Caco-2 (cell line): ENCODE measurements at regions not wholly inside any gene's neighbourhood (a gene's known extent, or its start where the extent isn't known, plus 50 kb on each side); places are given as distances from the start of the nearest gene placed in this dataset.

ENCODE experiments used
- BruUV-seq: library from RNA; stranded (reverse); fragments of 400-500 nt; replicated peaks from 2 replicates; lab custom pipeline; 2021; lab: Mats Ljungman, UMichigan
- CTCF ChIA-PET: fragments of 300-600 bp; sonication (Branson Sonifier 250); formaldehyde crosslinking; loops from one replicate; lab custom pipeline; 2022; ENCODE audit warnings: antibody characterized with exemption; lab: Charles Lee
- POLR2A ChIA-PET: fragments of 300-600 bp; sonication (Branson Sonifier 250); formaldehyde crosslinking; loops from one replicate; lab custom pipeline; 2022; ENCODE audit warnings: antibody characterized with exemption; lab: Charles Lee
- DNase-seq, 2 experiments: peaks; one replicate each; pipeline versions ENCODE4 v3.0.0 to v3.0.0-alpha.2; 2020 to 2022
- H3K27me3 ChIP-seq: replicated peaks from 2 replicates; pipeline ENCODE4 v1.6.0; 2011; ENCODE audit warnings: low read length; ENCODE audit not compliant: control insufficient read depth, insufficient read depth
- H3K36me3 ChIP-seq: 2 replicates; pipeline ENCODE4 v1.5.1; 2011; ENCODE audit warnings: low read length; ENCODE audit not compliant: control insufficient read depth, insufficient read depth
- H3K4me1 ChIP-seq: fragments of 250-450 bp; sonication (Bioruptor Pico); 2 replicates; pipeline ENCODE4 v1.5.1; 2020; ENCODE audit warnings: mild to moderate bottlenecking
- H3K4me3 ChIP-seq: 2 replicates; pipeline ENCODE4 v1.5.1; 2011; ENCODE audit warnings: low read depth, mild to moderate bottlenecking, control low read depth, low read length
- H3K9me3 ChIP-seq: fragments of 250-450 bp; sonication (Bioruptor Pico); 2 replicates; pipeline ENCODE4 v1.5.1; 2020; ENCODE audit warnings: mild to moderate bottlenecking, moderate library complexity
- H3K27ac Mint-ChIP-seq: one replicate; pipeline ENCODE4 v1.8.0; 2022; ENCODE audit warnings: mixed read lengths; ENCODE audit not compliant: unreplicated experiment
- H3K27me3 Mint-ChIP-seq: one replicate; pipeline ENCODE4 v1.8.0; 2022; ENCODE audit warnings: mixed read lengths; ENCODE audit not compliant: insufficient read depth, unreplicated experiment
- H3K36me3 Mint-ChIP-seq: one replicate; pipeline ENCODE4 v1.8.0; 2022; ENCODE audit warnings: mild to moderate bottlenecking, mixed read lengths; ENCODE audit not compliant: insufficient read depth, unreplicated experiment
- H3K4me1 Mint-ChIP-seq: one replicate; pipeline ENCODE4 v1.8.0; 2022; ENCODE audit warnings: low read depth, mixed read lengths; ENCODE audit not compliant: unreplicated experiment
- H3K4me3 Mint-ChIP-seq: one replicate; pipeline ENCODE4 v1.8.0; 2022; ENCODE audit warnings: mild to moderate bottlenecking, moderate library complexity, mixed read lengths; ENCODE audit not compliant: unreplicated experiment
- H3K9me3 Mint-ChIP-seq: one replicate; pipeline ENCODE4 v1.8.0; 2022; ENCODE audit warnings: mixed read lengths; ENCODE audit not compliant: unreplicated experiment
- intact Hi-C: fragments of 100-400 bp; cut with micrococcal nuclease; formaldehyde crosslinking; loops from one replicate; pipeline ENCODE4 v1.10.0; 2022; ENCODE audit not compliant: unreplicated experiment
- TF ChIP-seq, protein P1 (sequence below), 2 experiments: fragments of 200-600 bp in 1 of 2; IDR thresholded peaks; 1 replicate in 1 of 2; 2 replicates in 1 of 2; pipeline versions ENCODE4 v1.5.1 to v1.8.0; 2011 to 2022; ENCODE audit warnings: antibody characterized with exemption in 1 of 2, control low read depth in 1 of 2, inconsistent platforms in 1 of 2, low read depth in 1 of 2, low read length in 1 of 2, mild to moderate bottlenecking in 1 of 2, moderate library complexity in 1 of 2; ENCODE audit not compliant: insufficient read depth in 1 of 2, severe bottlenecking in 1 of 2, unreplicated experiment in 1 of 2

DNA sequence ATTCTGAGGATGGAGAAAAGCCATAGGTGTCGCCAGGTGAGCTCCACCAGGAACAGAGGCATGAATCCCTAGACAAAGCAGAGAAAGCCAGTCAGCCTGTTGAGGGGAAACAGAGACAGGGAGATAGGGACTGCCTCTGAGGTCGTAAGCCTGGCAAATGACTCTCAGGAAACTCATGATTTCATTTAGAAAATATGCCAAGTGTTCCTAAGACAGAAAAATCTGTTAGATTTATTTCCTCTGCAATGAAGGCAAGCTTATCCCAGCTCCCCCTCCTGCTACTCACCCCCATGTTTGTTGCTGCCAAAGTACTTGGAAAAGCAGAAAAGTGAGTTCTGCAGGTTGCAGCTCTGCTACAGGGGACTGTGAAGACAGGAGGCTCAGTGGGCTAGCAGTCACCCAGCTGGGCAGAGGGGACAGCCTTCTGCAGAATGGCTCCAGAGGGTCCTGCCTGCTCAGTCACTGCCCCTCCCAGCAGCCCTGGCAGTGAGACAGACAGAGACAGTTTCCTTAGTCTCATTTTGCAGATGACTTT, 184.3 kb downstream of the ADRA2A start:
- DNase-seq, result no peak
- Mint-ChIP-seq H3K4me3 (no peak overlapping the region), H3K27me3 (peaks cover 9% of the 10 kb centered on the region), H3K4me1 (no peaks in the 10 kb centered on the region), H3K27ac (no peak overlapping the region), H3K36me3 (no peaks in the 10 kb centered on the region), H3K9me3 (no peaks in the 10 kb centered on the region)
- ChIA-PET CTCF (no interaction called here), POLR2A (no interaction called here)
- H3K4me1 ChIP-seq, result no peaks in the 10 kb centered on the region
- H3K9me3 ChIP-seq, result no peaks in the 10 kb centered on the region
- BruUV-seq, result no TSS peak
- no peak overlapping the region for H3K4me3 ChIP-seq
- no peaks in the 10 kb centered on the region for H3K36me3 ChIP-seq
- intact Hi-C loops, result no loop called here
- TF ChIP-seq, protein P1, sequence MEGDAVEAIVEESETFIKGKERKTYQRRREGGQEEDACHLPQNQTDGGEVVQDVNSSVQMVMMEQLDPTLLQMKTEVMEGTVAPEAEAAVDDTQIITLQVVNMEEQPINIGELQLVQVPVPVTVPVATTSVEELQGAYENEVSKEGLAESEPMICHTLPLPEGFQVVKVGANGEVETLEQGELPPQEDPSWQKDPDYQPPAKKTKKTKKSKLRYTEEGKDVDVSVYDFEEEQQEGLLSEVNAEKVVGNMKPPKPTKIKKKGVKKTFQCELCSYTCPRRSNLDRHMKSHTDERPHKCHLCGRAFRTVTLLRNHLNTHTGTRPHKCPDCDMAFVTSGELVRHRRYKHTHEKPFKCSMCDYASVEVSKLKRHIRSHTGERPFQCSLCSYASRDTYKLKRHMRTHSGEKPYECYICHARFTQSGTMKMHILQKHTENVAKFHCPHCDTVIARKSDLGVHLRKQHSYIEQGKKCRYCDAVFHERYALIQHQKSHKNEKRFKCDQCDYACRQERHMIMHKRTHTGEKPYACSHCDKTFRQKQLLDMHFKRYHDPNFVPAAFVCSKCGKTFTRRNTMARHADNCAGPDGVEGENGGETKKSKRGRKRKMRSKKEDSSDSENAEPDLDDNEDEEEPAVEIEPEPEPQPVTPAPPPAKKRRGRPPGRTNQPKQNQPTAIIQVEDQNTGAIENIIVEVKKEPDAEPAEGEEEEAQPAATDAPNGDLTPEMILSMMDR (IDR thresholded peaks at IDR 0.05; ENCODE audit: insufficient read depth in 1 of 2, low read depth in 1 of 2, low read length in 1 of 2, severe bottlenecking in 1 of 2, unreplicated experiment in 1 of 2), result no peak
- H3K27me3 ChIP-seq, result no peaks in the 10 kb centered on the region

- TF ChIP-seq, protein P1 (IDR thresholded peaks at IDR 0.05; ENCODE audit: insufficient read depth in 1 of 2, low read depth in 1 of 2, low read length in 1 of 2, severe bottlenecking in 1 of 2, unreplicated experiment in 1 of 2), result no peak
- Histone ChIP-seq H3K9me3 (no peaks in the 10 kb centered on the region), H3K27me3 (no peaks in the 10 kb centered on the region), H3K4me3 (no peak overlapping the region), H3K36me3 (no peaks in the 10 kb centered on the region), H3K4me1 (no peaks in the 10 kb centered on the region)
- H3K4me3 Mint-ChIP-seq, result no peak overlapping the region
- ChIA-PET POLR2A (no interaction called here), CTCF (no interaction called here)
- H3K27ac Mint-ChIP-seq, result no peak overlapping the region
- DNase-seq, result no peak
- BruUV-seq, result no TSS peak
- H3K27me3 Mint-ChIP-seq, result peaks cover 7% of the 10 kb centered on the region
- H3K36me3 Mint-ChIP-seq, result no peaks in the 10 kb centered on the region
- H3K9me3 Mint-ChIP-seq, result no peaks in the 10 kb centered on the region
- intact Hi-C loops, result no loop called here
- no peaks in the 10 kb centered on the region for H3K4me1 Mint-ChIP-seq
Measured at GRCh38 chr10:111265341-111265740, 188.5 kb downstream of the ADRA2A start.

GRCh38 chr10:111266165-111266564, 189.3 kb downstream of the ADRA2A start:
- H3K36me3 Mint-ChIP-seq, result no peaks in the 10 kb centered on the region
- peaks cover 10% of the 10 kb centered on the region for H3K27me3 Mint-ChIP-seq
- ChIA-PET POLR2A (no interaction called here), CTCF (no interaction called here)
- no peaks in the 10 kb centered on the region for H3K9me3 ChIP-seq
- no peaks in the 10 kb centered on the region for H3K36me3 ChIP-seq
- no peaks in the 10 kb centered on the region for H3K4me1 Mint-ChIP-seq
- H3K9me3 Mint-ChIP-seq, result no peaks in the 10 kb centered on the region
- H3K4me3 Mint-ChIP-seq, result no peak overlapping the region
- no peaks in the 10 kb centered on the region for H3K27me3 ChIP-seq
- no peak overlapping the region for H3K27ac Mint-ChIP-seq
- no peak for DNase-seq
- intact Hi-C loops, result no loop called here
- no peaks in the 10 kb centered on the region for H3K4me1 ChIP-seq
- no TSS peak for BruUV-seq
- TF ChIP-seq, protein P1 (IDR thresholded peaks at IDR 0.05; ENCODE audit: insufficient read depth in 1 of 2, low read depth in 1 of 2, low read length in 1 of 2, severe bottlenecking in 1 of 2, unreplicated experiment in 1 of 2), result no peak
- no peak overlapping the region for H3K4me3 ChIP-seq
